ENCODE measurements at regions not wholly inside any gene's neighbourhood (a gene's known extent, or its start where the extent isn't known, plus 50 kb on each side); places are given as distances from the start of the nearest gene placed in this dataset.
"Not testable (repeated sequence)": the region's sequence is repeated elsewhere in the genome, so short reads cannot be mapped to it uniquely, and the experiment has no call there.

DNA sequence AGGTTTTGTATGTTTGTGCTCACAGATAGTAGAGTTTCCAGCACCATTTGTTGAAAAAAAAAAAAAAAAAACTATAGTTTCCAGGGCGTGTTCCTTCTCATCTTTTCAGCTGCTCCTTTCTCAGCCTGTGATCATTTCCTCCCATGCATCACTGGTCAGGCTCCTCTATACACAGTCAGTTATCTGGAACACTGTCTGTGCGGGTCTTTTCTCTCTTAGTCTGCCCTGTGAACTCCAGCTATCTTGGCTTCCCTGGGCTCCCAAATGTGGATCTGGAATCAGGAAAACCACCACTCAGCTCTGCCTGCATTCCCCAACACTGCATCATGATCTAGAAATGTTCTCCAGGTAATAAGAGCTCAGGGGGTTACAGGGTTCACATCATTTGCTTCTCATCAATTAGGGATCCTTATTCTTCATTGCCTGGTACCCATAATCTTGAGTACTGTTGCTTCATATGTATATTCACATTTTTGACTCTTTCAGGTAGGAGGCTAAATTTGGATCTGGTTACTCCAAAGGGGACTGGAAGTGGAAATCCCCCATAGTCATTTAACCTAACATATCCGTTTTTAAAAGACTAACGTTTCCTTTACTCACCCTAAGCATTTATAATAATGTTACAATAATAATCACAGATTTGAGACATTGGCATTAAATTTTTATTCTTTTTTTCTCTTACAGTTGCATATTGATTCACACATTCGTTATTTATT, 221.8 kb upstream of the KLF3 start:
- DNase-seq, result no peak

DNA sequence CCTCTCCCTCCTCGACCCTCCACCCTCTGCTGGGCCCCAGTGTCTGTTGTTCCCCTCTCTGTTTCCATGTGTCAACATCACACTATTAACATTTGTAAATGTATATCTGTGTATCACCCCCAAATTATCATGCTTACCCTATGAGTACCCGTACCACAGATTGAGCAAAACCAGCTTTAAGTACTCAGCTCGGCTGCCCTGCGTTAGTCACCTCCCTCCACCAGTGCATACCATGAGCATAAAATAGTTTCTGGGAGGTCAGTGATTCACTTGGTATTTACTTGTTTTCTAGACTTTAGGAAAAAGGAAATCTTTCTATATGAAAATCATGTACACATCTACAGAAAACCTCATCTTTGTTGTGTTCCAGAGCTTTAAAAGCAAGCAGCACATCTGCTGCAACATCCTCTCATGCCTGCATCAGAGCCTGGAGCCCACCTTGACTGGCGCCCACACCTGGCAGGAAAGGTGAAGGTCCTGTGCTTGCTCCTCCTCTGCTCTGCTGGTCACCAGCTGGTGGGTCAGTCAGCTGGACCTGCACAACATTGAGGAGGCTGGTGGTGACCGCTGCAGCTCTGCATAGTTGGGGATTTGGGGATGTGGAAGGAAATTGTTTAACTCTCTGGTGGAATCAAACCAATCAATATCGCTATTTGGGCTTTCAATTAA, 214.4 kb upstream of the KLF3 start:
- DNase-seq, result no peak

DNA sequence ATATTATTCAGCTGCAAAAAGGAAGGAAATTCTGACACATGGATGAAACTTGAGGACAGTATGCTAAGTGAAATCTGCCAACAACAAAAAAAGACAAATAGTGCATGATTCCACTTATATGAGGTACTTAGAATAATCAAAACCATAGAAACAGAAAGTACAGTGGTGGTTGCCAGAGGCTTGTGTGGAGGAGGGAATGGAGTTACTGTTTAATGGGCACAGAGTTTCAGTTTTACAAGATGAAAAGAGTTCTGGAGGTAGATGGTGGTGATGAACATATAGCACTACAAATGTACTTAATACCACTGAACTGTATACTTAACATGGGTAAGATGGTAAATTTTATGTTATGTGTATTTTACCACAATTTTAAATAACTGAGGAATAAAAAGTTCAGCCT, 212.0 kb upstream of the KLF3 start:
- DNase-seq, result no peak

GRCh38 chr4:38452542-38452941, 211.5 kb upstream of the KLF3 start:
- no peak for DNase-seq

GRCh38 chr4:38453253-38453881, 210.6 kb upstream of the KLF3 start:
- no peak for DNase-seq

- no peak for DNase-seq
Measured at GRCh38 chr4:38454284-38454683, 209.7 kb upstream of the KLF3 start.

- no peak for DNase-seq
Measured at GRCh38 chr4:38455092-38455862, 208.7 kb upstream of the KLF3 start.

- DNase-seq, result no peak
Measured at GRCh38 chr4:38456096-38456495, 207.9 kb upstream of the KLF3 start.

DNA sequence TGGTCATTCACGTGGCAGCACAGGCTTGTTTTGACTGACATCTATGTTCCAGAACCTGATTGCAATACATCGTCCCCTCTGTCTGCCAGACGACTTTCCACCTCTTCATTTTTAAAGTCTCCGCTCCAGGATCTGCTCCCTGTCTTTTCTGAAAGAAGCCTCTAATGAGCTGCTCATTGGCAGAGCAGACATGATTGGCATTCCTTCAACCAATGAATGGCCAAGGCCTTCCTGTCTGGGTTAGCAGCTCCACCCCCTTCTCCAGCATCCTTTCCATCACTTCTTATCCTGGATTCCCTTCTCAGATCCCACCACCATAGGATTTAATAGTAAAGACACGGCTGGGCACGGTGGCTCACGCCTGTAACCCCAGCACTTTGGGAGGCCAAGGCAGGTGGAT, 202.7 kb upstream of the KLF3 start:
- no peak for DNase-seq

- DNase-seq, result no peak
Measured at GRCh38 chr4:38462367-38463055, 201.5 kb upstream of the KLF3 start.

DNA sequence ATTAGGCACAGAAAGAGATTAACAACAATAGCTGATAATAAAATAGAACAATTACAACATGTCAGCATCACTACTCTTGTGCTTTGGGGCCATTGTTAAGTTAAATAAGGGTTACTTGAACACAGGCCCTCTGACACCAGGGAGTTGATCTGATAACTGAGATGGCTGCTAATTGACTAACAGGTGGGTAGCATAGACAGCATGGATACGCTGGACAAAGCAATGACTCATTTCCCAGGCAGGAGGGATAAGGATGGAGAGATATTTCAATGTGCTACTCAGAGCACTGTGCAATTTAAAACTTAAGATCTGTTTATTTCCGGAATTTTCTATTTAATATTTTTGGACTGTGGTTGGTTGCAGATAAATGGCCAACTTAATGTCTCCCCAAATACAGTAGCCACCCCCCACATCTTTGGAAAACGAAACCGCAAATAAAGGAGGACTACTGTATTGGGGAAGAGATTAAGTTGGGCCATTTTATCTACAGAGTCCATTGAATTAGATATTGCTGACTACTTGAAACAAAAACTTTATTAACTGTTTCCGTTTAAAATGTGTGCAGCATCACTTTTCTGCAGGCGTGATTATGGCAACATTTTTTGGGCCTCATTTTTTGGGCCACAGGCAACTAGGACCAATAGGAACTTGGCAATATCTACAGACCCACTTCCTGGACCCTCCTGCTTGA, 200.6 kb upstream of the KLF3 start:
- DNase-seq, result no peak

GRCh38 chr4:38464328-38464727, 199.7 kb upstream of the KLF3 start:
- DNase-seq, result no peak

DNA sequence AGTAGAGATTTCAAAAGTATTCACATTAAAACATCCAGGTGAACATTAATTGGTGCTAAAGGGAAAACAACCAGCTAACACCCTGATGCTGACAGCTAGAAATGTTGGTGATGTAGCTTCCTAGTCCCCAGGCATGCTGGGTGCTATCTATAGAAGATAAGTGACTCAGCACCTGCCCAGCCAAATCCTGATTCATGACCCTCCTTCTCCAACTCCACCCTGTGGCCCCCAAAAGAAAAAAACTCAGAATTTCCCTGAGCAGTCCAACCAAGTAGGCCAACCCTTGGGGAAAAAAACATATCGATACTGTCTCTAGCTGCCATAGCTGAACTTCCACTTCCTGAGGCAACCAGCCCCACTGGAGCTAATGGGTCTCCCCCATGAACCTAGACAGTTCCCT, 197.6 kb upstream of the KLF3 start:
- no peak for DNase-seq

GRCh38 chr4:38467296-38467695, 196.7 kb upstream of the KLF3 start:
- no peak for DNase-seq

- no peak for DNase-seq
Measured at GRCh38 chr4:38468339-38468866, 195.6 kb upstream of the KLF3 start.

DNA sequence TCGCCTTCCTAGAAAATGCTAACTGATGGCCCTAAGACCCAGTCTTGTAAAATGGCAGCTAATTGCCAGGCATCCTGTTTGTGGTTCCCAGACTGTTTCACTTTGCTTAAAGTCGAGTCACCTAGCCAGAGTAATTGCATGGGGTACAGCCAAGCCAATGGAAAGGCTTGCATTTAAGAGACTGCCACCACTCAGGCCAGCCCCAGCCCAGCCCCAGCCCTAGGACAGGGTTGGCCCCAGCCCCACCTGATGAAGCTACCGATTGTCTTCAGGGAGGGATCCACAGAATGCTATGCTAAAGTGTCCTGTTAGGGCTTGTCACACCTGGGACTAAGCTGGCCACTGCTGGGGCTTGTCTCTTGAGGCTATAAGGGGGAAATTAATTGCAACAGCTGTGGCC, 194.6 kb upstream of the KLF3 start:
- no peak for DNase-seq

GRCh38 chr4:38470735-38471262, 193.2 kb upstream of the KLF3 start:
- DNase-seq, result no peak

- no peak for DNase-seq
Measured at GRCh38 chr4:38482696-38483095, 181.3 kb upstream of the KLF3 start.

DNA sequence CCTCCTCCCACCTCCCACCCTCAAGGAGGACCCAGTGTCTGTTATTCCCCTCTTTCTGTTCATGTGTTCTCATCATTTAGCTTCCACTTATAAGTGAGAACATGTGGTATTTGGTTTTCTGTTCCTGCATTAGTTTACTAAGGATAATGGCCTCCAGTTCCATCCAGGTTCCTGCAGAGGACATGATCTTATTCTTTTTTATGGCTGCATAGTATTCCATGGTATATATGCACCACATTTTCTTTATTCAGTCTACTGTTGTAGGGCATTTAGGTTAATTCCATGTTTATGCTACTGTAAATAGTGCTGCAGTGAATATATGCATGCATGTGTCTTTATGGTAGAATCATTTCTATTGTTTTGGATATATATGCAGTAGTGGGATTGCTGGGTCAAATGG, 180.4 kb upstream of the KLF3 start:
- DNase-seq, result not testable (repeated sequence)

DNA sequence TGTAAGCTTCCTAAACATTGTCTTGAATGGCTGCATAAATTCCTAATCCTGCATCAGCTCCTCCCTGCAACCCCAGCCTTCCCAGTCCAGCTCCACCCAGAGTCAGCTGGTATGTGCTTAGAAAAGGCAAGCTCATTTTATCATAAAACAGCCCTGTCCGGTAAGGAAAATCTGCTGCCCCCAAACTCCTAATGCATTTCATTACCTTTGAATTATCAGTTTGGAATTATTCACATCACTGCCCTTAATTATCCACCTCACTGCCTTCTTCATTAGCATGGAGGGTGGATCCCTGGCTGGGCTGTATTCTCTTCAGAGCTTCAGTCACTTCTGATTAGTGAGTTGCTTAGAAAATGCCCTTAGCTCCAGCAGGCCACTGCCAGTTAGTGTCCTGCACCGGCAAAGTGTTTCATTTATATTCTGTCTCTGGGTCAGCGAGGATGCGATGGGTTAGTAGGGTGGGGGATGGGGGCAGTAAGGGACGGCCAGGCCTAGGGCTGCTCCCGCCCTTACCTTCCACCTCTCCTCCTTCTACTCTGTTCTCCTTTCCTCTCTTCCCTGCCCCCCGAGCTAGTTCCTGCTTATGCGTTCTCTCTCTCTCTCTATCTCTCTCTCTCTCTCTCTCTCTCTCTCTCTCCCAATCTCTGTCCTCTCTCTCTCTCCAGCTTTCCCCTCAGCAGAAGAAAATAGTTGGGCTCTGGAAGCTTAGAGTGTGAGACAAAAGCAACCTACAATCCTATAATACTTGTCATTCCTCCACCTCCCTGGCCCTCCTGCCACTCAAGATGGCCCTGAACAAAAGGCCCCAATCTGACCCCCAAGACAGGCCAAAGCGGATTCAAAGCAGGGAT, 174.8 kb upstream of the KLF3 start:
- peak; percentile 7 for DNase-seq
